ELF-1 (cell line): ENCODE measurements at regions not wholly inside any gene's neighbourhood (a gene's known extent, or its start where the extent isn't known, plus 50 kb on each side); places are given as distances from the start of the nearest gene placed in this dataset.
"Not testable (repeated sequence)": the region's sequence is repeated elsewhere in the genome, so short reads cannot be mapped to it uniquely, and the experiment has no call there.

ENCODE experiments used
- DNase-seq: peaks from one replicate; pipeline ENCODE4 v3.0.0-alpha.2; 2016; ENCODE audit warnings: low read depth, low spot score

DNA sequence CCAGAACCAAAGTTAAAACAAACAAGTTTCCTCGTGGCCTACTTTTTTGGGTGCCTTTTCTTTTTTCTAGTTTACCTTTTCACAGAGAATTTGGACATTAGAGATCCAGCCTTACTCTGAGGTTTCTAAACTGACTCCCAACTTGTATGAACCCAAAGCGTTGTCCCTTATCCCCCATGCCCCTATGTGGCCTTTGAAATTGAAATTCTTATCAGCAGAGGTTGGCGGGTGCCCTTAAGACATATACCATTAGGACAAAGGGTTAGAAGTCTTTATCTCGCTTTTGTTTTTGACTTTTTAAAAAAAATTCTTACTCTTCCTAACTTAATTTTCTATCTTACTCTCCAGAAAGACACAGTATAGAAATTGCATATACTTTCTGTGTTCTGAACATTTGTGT lies 76.3 kb upstream of the C7orf33 start:
- no peak for DNase-seq

DNA sequence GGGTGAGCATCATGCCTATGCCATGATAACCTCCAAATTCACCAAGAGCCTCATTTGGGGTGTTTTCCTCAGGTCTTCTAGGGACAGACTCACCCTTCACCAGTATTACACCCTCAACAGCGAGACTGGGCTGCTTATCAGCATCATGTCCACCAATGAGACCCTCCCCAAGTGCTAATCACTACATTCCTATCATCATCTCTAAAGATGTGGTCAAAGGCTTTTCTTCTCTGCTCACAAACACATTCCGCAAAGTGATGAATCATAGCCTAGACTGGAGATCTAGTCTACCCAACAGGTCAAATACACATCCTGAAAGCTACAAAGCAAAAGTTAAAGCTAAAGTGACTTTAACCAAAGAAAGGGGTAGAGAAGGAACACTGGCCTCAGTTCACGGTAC lies 75.3 kb upstream of the C7orf33 start:
- peak; percentile 34 for DNase-seq

GRCh38 chr7:148515728-148516695 lies 74.6 kb upstream of the C7orf33 start:
- no peak for DNase-seq

- not testable (repeated sequence) for DNase-seq
These were observed 71.2 kb upstream of the C7orf33 start for GRCh38 chr7:148519386-148519785.

DNA sequence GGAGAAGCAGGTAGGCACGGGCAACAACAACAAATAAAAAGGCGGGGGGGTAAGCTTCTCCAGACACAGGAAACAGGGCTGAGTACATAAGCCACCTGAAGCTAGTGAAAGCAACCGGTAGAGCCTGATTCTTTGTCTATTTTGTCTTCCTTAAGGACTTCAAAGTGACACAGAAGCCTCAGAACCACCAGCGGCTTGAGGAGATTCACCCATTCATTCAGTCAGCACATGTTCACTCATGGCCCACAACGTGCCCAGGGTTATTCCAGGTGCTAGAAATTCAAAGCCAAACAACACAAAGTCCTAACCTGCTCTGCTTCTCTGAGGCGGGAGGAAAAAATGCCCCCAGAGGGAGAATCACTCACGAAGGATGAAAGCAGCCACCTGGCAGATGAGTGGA lies 69.3 kb upstream of the C7orf33 start:
- DNase-seq = peak; percentile 80

- no peak for DNase-seq
These were observed 67.0 kb upstream of the C7orf33 start for GRCh38 chr7:148523550-148523949.

- DNase-seq = no peak
These were observed 65.9 kb upstream of the C7orf33 start for GRCh38 chr7:148524479-148525224.

DNA sequence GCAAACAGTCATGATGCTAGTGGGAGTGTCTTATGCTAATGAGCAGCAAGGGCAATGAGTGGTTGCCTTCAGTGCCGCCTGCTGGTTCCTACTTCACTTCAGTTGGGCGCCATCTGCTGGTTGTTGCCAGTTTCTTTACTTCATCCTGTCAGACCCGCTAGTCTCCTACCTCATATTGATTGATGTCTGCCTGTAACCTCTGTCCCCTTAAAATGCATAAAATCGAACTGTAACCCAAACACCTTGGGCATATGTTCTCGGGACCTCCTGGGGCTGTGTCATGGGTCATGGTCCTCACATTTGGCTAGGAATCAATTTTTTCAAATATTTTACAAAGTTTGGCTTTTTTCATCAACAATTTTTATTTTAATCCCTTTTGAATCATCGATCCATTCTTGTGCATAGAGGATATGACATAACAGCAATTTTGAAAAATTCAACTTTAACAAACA lies 62.8 kb upstream of the C7orf33 start:
- DNase-seq = peak; percentile 87

DNA sequence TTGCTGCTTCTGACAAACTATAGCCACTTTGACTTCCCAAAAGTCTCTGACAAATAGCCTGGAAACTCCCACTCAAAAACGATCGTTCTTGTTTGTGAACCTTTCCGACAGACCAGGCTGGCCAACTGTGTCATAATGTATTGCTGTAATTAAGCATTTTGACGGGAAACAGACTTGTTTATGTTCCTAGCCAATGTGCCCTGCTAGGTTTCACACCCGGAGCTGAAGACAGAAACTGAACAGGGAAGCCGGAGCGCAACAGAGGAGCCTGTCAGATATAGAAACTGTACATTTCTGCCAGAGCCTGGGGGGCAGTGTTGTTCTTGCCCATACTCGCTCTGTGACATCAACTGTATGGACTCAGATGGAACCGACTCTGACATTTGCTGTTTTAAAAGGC lies 55.3 kb upstream of the C7orf33 start:
- DNase-seq = peak; percentile 17

DNA sequence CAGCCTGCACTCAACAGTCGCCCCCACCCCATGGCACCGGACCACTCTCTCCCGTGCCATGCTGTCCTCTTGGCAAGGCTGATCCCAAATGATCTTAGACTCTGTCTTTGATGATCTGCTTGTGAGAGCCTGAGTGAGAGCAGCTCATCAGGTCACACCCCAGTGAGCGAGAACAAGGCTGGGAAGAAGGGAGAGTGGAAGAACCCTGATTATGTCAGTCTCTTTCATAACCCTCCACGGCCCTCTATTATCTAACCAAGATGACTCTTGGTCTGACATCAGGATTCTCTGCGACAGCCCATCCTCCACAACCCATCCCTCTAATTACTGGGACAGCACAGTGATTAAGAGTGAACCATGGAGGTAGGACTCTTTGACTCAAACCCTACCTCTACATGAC lies 53.1 kb upstream of the C7orf33 start:
- DNase-seq = no peak

DNA sequence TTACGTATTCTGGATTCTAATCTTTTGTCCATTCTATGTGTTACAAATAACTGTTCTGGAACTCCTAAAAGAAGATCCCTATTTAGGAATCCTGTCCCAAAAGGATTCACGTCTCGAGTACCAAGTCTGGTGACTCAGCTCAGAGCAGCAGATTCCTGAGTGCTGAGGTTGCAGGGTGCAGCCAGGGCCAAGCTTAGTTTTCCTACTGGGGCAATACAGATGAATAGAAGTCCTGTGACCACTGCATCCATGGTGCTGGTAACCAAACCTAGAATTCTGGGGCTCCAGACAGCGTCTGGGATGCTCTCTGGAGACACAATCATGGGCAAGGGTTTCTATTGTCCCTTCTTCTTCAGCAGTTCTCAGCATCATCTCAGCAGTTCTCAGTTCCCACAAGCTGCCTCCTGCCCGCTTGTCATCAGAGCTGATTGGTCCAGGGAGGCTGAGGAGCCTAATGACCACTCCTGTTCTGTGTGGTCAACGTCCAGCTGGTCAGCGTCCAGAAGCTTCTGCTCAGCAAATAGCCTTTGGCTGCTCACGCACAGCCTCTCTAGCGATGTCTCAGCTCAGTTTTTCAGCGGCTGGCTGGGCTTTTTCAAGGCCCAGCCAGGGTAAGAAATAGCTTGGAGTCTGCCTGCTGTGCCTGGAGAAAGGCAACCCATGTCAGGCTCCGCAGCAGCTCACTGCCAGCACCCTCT lies 50.4 kb upstream of the C7orf33 start:
- peak; percentile 49 for DNase-seq
